OCI-LY3 (cell line): ENCODE measurements at regions not wholly inside any gene's neighbourhood (a gene's known extent, or its start where the extent isn't known, plus 50 kb on each side); places are given as distances from the start of the nearest gene placed in this dataset.

ENCODE experiments used
- H2AFZ ChIP-seq: fragments of 200-600, 300-600 bp; shearing (Covaris generic); 2 replicates; pipeline ENCODE4 v1.6.0; 2014; ENCODE audit warnings: antibody characterized with exemption, low read depth, low read length
- H3K27ac ChIP-seq: fragments of 200-600, 300-600 bp; sonication (generic); 2 replicates; pipeline ENCODE4 v1.5.1; 2014; ENCODE audit warnings: mild to moderate bottlenecking, low read length, moderate library complexity, mixed read lengths
- H3K27me3 ChIP-seq: fragments of 200-600, 300-600 bp; sonication (generic); 2 replicates; pipeline ENCODE4 v1.6.1; 2014; ENCODE audit warnings: low read depth, low read length, mixed read lengths
- H3K36me3 ChIP-seq: fragments of 200-600, 300-600 bp; sonication (generic); replicated peaks from 2 replicates; pipeline ENCODE3; 2014; ENCODE audit warnings: low read depth, low read length, mixed read lengths
- H3K4me1 ChIP-seq: fragments of 300-600, 200-600 bp; sonication (generic); 2 replicates; pipeline ENCODE4 v1.6.1; 2014; ENCODE audit warnings: low read length, mixed read lengths
- H3K4me2 ChIP-seq: fragments of 200-600, 300-600 bp; sonication (generic); 2 replicates; pipeline ENCODE4 v1.6.1; 2014; ENCODE audit warnings: low read length, mixed read lengths
- H3K4me3 ChIP-seq: fragments of 300-600, 200-600 bp; sonication (generic); 2 replicates; pipeline ENCODE4 v1.5.1; 2014; ENCODE audit warnings: antibody characterized with exemption, mild to moderate bottlenecking, low read length, moderate library complexity
- H3K79me2 ChIP-seq: fragments of 300-600, 200-600 bp; shearing (Covaris generic); 2 replicates; pipeline ENCODE4 v1.6.1; 2014; ENCODE audit warnings: mild to moderate bottlenecking, low read length, mixed read lengths
- H3K9ac ChIP-seq: fragments of 300-600, 200-600 bp; shearing (Covaris generic); 2 replicates; pipeline ENCODE4 v1.6.0; 2014; ENCODE audit warnings: mild to moderate bottlenecking, low read length, moderate library complexity
- H3K9me3 ChIP-seq: fragments of 200-600, 300-600 bp; shearing (Covaris generic); 2 replicates; pipeline ENCODE4 v1.6.1; 2014; ENCODE audit warnings: low read length, mixed read lengths; ENCODE audit not compliant: insufficient read depth
- H4K20me1 ChIP-seq: fragments of 200-600, 300-600 bp; sonication (generic); 2 replicates; pipeline ENCODE4 v1.6.1; 2016; ENCODE audit warnings: low read length, mixed read lengths; ENCODE audit not compliant: insufficient read depth
- EZH2phosphoT487 ChIP-seq: fragments of 200-600 bp; shearing (Covaris generic); IDR thresholded peaks from 2 replicates; pipeline ENCODE4 v1.6.1; 2018; ENCODE audit warnings: antibody characterized with exemption, mixed run types, low read depth
- TF ChIP-seq, protein P1 (sequence below): fragments of 200-600, 300-600 bp; sonication (generic); IDR thresholded peaks from 2 replicates; pipeline ENCODE4 v1.5.1; 2014; ENCODE audit warnings: antibody characterized with exemption, low read length, low read depth

DNA sequence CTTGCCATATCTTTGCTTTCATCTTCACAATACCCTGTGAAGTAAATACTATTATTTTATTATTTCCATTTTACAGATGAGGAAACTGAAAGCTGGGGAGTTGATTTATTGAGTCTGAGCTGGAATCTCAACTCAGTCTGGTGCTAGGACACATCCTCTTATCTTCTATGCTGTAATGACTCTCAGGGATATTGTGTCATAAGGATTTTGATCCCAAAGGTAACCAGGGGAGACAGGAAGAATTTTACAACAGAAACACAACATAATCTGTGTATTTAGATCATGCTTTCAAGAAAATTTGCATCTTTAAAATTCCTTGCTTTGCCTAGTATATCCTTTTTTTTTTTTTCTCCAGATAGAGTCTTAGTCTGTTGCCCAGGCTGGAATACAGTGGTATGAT, 123.3 kb upstream of the BTG1 start:
- H3K9me3 ChIP-seq, result no peaks in the 10 kb centered on the region
- no peak overlapping the region for H3K4me2 ChIP-seq
- no peak overlapping the region for H2AFZ ChIP-seq
- H3K79me2 ChIP-seq, result no peaks in the 10 kb centered on the region
- no peak overlapping the region for H3K4me3 ChIP-seq
- no peak overlapping the region for H3K27ac ChIP-seq
- H3K36me3 ChIP-seq, result no peaks in the 10 kb centered on the region
- no peaks in the 10 kb centered on the region for H3K4me1 ChIP-seq
- TF ChIP-seq, protein P1, sequence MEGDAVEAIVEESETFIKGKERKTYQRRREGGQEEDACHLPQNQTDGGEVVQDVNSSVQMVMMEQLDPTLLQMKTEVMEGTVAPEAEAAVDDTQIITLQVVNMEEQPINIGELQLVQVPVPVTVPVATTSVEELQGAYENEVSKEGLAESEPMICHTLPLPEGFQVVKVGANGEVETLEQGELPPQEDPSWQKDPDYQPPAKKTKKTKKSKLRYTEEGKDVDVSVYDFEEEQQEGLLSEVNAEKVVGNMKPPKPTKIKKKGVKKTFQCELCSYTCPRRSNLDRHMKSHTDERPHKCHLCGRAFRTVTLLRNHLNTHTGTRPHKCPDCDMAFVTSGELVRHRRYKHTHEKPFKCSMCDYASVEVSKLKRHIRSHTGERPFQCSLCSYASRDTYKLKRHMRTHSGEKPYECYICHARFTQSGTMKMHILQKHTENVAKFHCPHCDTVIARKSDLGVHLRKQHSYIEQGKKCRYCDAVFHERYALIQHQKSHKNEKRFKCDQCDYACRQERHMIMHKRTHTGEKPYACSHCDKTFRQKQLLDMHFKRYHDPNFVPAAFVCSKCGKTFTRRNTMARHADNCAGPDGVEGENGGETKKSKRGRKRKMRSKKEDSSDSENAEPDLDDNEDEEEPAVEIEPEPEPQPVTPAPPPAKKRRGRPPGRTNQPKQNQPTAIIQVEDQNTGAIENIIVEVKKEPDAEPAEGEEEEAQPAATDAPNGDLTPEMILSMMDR, result no peak
- no peak for TF ChIP-seq EZH2phosphoT487
- no peaks in the 10 kb centered on the region for H4K20me1 ChIP-seq
- no peak overlapping the region for H3K9ac ChIP-seq
- H3K27me3 ChIP-seq, result no peaks in the 10 kb centered on the region

DNA sequence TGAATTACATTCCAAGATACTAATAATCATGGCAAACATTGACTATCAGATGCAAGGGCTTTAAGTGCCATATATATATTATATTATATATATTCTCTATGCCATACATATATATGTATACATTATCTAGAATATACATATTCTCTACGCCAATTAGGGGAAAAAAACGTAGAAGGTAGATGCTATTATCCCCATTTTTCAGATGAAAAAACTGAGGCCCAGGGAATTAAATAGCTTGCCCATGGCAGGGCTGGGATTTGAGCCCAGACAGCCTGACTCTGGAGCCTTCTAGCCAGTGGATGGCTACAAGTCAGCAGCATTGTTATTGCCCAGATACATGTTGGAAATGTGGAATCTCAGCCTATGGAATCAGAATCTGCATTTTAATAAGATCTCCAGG, 116.0 kb upstream of the BTG1 start:
- no peaks in the 10 kb centered on the region for H4K20me1 ChIP-seq
- no peak for TF ChIP-seq EZH2phosphoT487
- TF ChIP-seq, protein P1, result no peak
- no peak overlapping the region for H3K4me2 ChIP-seq
- H3K36me3 ChIP-seq, result no peaks in the 10 kb centered on the region
- no peak overlapping the region for H3K9ac ChIP-seq
- no peaks in the 10 kb centered on the region for H3K9me3 ChIP-seq
- no peak overlapping the region for H2AFZ ChIP-seq
- H3K79me2 ChIP-seq, result no peaks in the 10 kb centered on the region
- H3K27ac ChIP-seq, result no peak overlapping the region
- no peak overlapping the region for H3K4me3 ChIP-seq
- H3K27me3 ChIP-seq, result no peaks in the 10 kb centered on the region
- H3K4me1 ChIP-seq, result peaks cover 4% of the 10 kb centered on the region

DNA sequence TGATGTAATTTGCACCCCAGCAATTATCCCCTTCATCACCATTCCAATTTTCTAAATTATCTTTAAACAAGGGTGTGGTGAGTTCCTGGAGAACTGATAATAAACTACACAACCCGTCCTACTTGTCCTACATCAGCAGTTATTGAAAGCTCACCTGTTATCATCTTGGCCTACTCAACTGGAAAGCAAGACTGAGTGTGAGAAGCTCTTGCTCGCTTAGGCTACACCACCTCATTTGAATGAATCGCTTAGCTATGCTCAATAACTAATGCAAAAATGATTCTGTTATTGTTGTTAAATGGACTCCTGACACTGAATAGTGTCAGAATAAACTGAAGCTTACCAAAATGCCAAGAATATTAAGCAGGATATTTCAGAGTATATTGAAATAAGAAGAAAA, 115.4 kb upstream of the BTG1 start:
- no peak overlapping the region for H3K27ac ChIP-seq
- H3K36me3 ChIP-seq, result no peaks in the 10 kb centered on the region
- H3K79me2 ChIP-seq, result no peaks in the 10 kb centered on the region
- no peak for TF ChIP-seq EZH2phosphoT487
- TF ChIP-seq, protein P1, result no peak
- H2AFZ ChIP-seq, result no peak overlapping the region
- H3K4me1 ChIP-seq, result peaks cover 4% of the 10 kb centered on the region
- H3K27me3 ChIP-seq, result no peaks in the 10 kb centered on the region
- no peak overlapping the region for H3K4me3 ChIP-seq
- H4K20me1 ChIP-seq, result no peaks in the 10 kb centered on the region
- H3K9ac ChIP-seq, result no peak overlapping the region
- no peaks in the 10 kb centered on the region for H3K9me3 ChIP-seq
- H3K4me2 ChIP-seq, result no peak overlapping the region

DNA sequence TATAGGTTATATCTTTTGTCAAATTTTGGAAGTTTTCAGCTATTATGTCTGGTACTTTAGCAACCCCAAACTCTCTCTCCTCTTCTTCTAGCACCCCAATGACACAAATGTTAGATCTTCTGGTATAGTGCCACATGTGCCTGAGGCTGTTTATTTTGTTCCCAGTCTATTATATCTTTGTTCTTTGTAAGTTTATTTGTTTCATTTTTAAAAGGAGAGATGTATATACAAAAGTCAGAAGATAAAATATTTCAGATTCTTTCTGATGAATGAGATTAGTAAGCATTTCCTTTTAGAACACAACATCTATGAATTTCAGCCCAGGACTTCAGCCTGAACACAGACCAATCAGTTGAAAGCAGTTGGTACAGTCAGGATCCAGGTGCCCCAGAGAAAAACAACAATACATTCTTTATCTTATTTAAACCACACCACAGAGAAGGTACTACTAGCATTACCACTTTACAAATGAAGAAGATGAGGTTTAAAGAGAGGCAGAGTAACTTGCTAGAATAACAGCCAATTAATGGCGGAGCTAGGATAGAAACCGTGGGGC, 114.1 kb upstream of the BTG1 start:
- H3K36me3 ChIP-seq, result no peaks in the 10 kb centered on the region
- no peak overlapping the region for H2AFZ ChIP-seq
- no peak overlapping the region for H3K27ac ChIP-seq
- H4K20me1 ChIP-seq, result no peaks in the 10 kb centered on the region
- no peak for TF ChIP-seq EZH2phosphoT487
- TF ChIP-seq, protein P1, result no peak
- no peak overlapping the region for H3K4me2 ChIP-seq
- H3K9ac ChIP-seq, result no peak overlapping the region
- no peak overlapping the region for H3K4me3 ChIP-seq
- H3K27me3 ChIP-seq, result no peaks in the 10 kb centered on the region
- no peaks in the 10 kb centered on the region for H3K79me2 ChIP-seq
- peaks cover 4% of the 10 kb centered on the region for H3K4me1 ChIP-seq
- no peaks in the 10 kb centered on the region for H3K9me3 ChIP-seq
